Sigmoid colon (tissue), 4 donors: ENCODE measurements at regions not wholly inside any gene's neighbourhood (a gene's known extent, or its start where the extent isn't known, plus 50 kb on each side); places are given as distances from the start of the nearest gene placed in this dataset.

Source experiments
- EP300 ChIP-seq, 4 donors: sonication (generic); formaldehyde crosslinking; IDR thresholded peaks; one replicate each; pipeline ENCODE4 v1.6.1; 2017; ENCODE audit warnings: antibody characterized with exemption in 4 of 4
- POLR2A ChIP-seq, 2 donors: fragments of 450-650 bp; IDR thresholded peaks; one replicate each; pipeline ENCODE4 v1.6.1; 2016; ENCODE audit warnings: antibody characterized with exemption in 2 of 2, mild to moderate bottlenecking in 2 of 2, moderate library complexity in 2 of 2
- POLR2AphosphoS5 ChIP-seq, 4 donors: sonication (generic); formaldehyde crosslinking; IDR thresholded peaks; one replicate each; pipeline ENCODE4 v1.6.1; 2017; ENCODE audit warnings: antibody characterized with exemption in 4 of 4
- TF ChIP-seq, protein P1 (sequence below), 4 experiments: fragments of 450-650 bp in 3 of 4; fragments of 200-600 bp in 1 of 4; IDR thresholded peaks; one replicate each; pipeline ENCODE4 v1.5.1; 2016 to 2019; ENCODE audit warnings: antibody characterized with exemption in 4 of 4, mild to moderate bottlenecking in 3 of 4, moderate library complexity in 2 of 4

DNA sequence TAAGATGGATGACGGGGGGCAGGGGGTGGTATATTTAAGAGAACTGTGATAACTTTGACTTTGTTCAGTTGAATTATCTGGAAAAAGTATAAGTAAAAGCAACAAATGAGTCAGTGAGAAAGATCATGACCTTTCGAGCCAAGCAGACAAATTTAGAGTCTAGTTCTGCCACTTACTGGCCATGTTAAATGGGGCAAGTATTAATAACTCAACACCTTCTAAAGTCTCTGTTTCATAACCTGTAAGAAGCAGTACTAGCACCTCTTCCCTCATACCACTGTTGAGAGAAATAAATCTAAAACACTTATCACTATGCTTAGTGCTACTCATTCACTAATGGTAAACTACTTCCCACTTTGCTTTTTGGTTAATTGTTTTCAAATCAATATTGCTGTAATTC, 604.4 kb upstream of the LRRN3 start:
- TF ChIP-seq POLR2A (IDR thresholded peaks at IDR 0.05) (no peak), EP300 (IDR thresholded peaks at IDR 0.05) (no peak), POLR2AphosphoS5 (IDR thresholded peaks at IDR 0.05) (no peak)
- TF ChIP-seq, protein P1, sequence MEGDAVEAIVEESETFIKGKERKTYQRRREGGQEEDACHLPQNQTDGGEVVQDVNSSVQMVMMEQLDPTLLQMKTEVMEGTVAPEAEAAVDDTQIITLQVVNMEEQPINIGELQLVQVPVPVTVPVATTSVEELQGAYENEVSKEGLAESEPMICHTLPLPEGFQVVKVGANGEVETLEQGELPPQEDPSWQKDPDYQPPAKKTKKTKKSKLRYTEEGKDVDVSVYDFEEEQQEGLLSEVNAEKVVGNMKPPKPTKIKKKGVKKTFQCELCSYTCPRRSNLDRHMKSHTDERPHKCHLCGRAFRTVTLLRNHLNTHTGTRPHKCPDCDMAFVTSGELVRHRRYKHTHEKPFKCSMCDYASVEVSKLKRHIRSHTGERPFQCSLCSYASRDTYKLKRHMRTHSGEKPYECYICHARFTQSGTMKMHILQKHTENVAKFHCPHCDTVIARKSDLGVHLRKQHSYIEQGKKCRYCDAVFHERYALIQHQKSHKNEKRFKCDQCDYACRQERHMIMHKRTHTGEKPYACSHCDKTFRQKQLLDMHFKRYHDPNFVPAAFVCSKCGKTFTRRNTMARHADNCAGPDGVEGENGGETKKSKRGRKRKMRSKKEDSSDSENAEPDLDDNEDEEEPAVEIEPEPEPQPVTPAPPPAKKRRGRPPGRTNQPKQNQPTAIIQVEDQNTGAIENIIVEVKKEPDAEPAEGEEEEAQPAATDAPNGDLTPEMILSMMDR (IDR thresholded peaks at IDR 0.05): no peak
